Calu3 (cell line): ENCODE measurements at regions not wholly inside any gene's neighbourhood (a gene's known extent, or its start where the extent isn't known, plus 50 kb on each side); places are given as distances from the start of the nearest gene placed in this dataset.

ENCODE experiments used
- BruUV-seq: library from RNA; stranded (reverse); fragments of 400-500 nt; replicated peaks from 2 replicates; lab custom pipeline; 2021; lab: Mats Ljungman, UMichigan
- CTCF ChIA-PET: fragments of 300-600 bp; sonication (Branson Sonifier 250); formaldehyde crosslinking; loops from one replicate; lab custom pipeline; 2022; ENCODE audit warnings: antibody characterized with exemption; lab: Charles Lee
- DNase-seq: peaks from one replicate; pipeline ENCODE4 v3.0.0; 2022
- H3K27ac Mint-ChIP-seq: one replicate; pipeline ENCODE4 v1.8.0; 2022; ENCODE audit warnings: mixed read lengths; ENCODE audit not compliant: unreplicated experiment
- H3K27me3 Mint-ChIP-seq: one replicate; pipeline ENCODE4 v1.8.0; 2022; ENCODE audit warnings: mixed read lengths; ENCODE audit not compliant: unreplicated experiment
- H3K36me3 Mint-ChIP-seq: one replicate; pipeline ENCODE4 v1.8.0; 2022; ENCODE audit warnings: mild to moderate bottlenecking, moderate library complexity, mixed read lengths; ENCODE audit not compliant: insufficient read depth, unreplicated experiment
- H3K4me1 Mint-ChIP-seq: one replicate; pipeline ENCODE4 v1.8.0; 2022; ENCODE audit warnings: mild to moderate bottlenecking, low read depth, mixed read lengths; ENCODE audit not compliant: unreplicated experiment
- H3K4me3 Mint-ChIP-seq: one replicate; pipeline ENCODE4 v1.8.0; 2022; ENCODE audit warnings: mild to moderate bottlenecking, low read depth, moderate library complexity, mixed read lengths; ENCODE audit not compliant: unreplicated experiment
- H3K9me3 Mint-ChIP-seq: one replicate; pipeline ENCODE4 v1.8.0; 2022; ENCODE audit warnings: low read depth, mixed read lengths; ENCODE audit not compliant: unreplicated experiment
- CTCF ChIP-seq: fragments of 200-600 bp; IDR thresholded peaks from one replicate; pipeline ENCODE4 v1.8.0; 2022; ENCODE audit warnings: antibody characterized with exemption; ENCODE audit not compliant: unreplicated experiment
- intact Hi-C: fragments of 100-400 bp; cut with micrococcal nuclease; formaldehyde crosslinking; loops from one replicate; pipeline ENCODE4 v1.10.0; 2022; ENCODE audit not compliant: unreplicated experiment

DNA sequence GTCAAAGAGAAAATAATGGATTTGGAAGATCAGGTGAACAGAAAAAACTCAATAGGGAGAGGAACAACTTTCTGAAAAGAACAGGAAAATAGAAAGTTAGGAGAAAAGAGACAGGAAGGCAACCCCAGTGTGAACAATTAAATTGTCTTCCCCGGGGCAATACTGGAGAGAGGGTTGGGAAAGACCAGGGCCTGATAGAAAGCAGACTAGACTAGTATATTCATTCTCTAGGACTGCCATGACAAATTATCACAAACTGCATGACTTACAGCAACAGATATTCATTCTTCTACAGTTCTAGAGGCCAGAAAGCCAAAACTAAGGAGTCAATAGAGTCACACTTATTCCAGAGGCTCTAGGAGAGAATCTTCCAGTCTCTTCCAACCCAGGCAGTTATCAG, 482.8 kb downstream of the SOX6 start:
- no peaks in the 10 kb centered on the region for H3K36me3 Mint-ChIP-seq
- peaks cover 2% of the 10 kb centered on the region for H3K9me3 Mint-ChIP-seq
- TF ChIP-seq CTCF, result no peak
- H3K27me3 Mint-ChIP-seq, result no peaks in the 10 kb centered on the region
- H3K27ac Mint-ChIP-seq, result no peak overlapping the region
- no TSS peak for BruUV-seq
- no peak for DNase-seq
- intact Hi-C loops, result no loop called here
- CTCF ChIA-PET, result no interaction called here
- no peak overlapping the region for H3K4me3 Mint-ChIP-seq
- peaks cover 3% of the 10 kb centered on the region for H3K4me1 Mint-ChIP-seq

DNA sequence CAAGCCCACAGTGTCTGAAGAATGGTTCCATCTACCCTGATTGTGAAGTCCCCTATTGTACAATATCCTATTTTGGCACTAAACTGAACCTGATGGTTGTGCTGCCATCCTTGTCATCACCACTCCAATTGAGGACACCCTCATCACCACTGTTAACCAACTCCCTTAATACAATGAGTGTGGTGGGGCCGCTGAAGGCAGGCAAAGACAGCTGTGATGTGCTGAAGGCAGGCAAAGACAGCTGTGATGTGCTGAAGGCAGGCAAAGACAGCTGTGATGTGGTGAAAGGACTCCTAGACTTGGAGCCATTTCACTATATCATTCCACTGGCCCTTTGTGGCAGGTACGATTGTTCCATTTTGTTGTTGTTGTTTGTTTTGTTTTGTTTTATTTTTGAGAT, 481.6 kb downstream of the SOX6 start:
- DNase-seq, result no peak
- H3K9me3 Mint-ChIP-seq, result peaks cover 4% of the 10 kb centered on the region
- CTCF ChIA-PET, result no interaction called here
- intact Hi-C loops, result no loop called here
- peaks cover 13% of the 10 kb centered on the region for H3K4me1 Mint-ChIP-seq
- no peak overlapping the region for H3K27ac Mint-ChIP-seq
- no peak for TF ChIP-seq CTCF
- no peaks in the 10 kb centered on the region for H3K36me3 Mint-ChIP-seq
- no TSS peak for BruUV-seq
- no peaks in the 10 kb centered on the region for H3K27me3 Mint-ChIP-seq
- no peak overlapping the region for H3K4me3 Mint-ChIP-seq

- CTCF ChIA-PET, result interaction anchor here (0.6 kb wide), 1 partner anchor 17 kb away, joined by 3 read pairs; no protein-coding TSS in a partner anchor
Measured at GRCh38 chr11:15875393-15875792, 481.0 kb downstream of the SOX6 start.

DNA sequence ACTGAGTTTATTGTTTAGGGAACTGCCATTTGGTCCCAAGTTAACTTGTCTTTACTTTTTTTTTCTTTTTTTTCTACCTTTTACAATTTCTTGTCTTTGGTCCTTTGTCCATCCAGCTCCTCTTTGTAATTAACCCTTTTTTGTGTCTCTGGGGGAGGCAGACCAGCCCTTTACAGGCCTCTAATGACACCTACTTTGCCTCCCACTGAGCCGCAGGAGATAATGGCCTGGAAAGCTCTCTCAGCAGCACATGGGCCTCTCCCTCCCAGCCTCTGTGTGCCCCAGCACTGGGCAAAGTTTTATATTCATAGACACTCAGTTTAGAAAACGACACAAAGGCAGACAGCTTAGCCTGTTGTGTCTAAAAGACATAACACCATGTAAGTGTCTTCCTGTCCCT, 480.4 kb downstream of the SOX6 start:
- H3K4me3 Mint-ChIP-seq, result no peak overlapping the region

More at GRCh38 chr11:15875393-15875792, 481.0 kb downstream of the SOX6 start:
- no peak for DNase-seq
- Mint-ChIP-seq H3K27me3 (no peaks in the 10 kb centered on the region), H3K4me3 (no peak overlapping the region), H3K27ac (no peak overlapping the region), H3K4me1 (peaks cover 13% of the 10 kb centered on the region), H3K36me3 (no peaks in the 10 kb centered on the region), H3K9me3 (peaks cover 4% of the 10 kb centered on the region)
- TF ChIP-seq CTCF, result no peak
- intact Hi-C loops, result no loop called here
- BruUV-seq, result no TSS peak

More for the DNA sequence above, 480.4 kb downstream of the SOX6 start:
- no peak overlapping the region for H3K27ac Mint-ChIP-seq
- DNase-seq, result no peak
- H3K9me3 Mint-ChIP-seq, result peaks cover 4% of the 10 kb centered on the region
- no peaks in the 10 kb centered on the region for H3K36me3 Mint-ChIP-seq
- intact Hi-C loops, result no loop called here
- BruUV-seq, result no TSS peak
- peaks cover 13% of the 10 kb centered on the region for H3K4me1 Mint-ChIP-seq
- CTCF ChIA-PET, result interaction anchor here (0.6 kb wide), 1 partner anchor 17 kb away, joined by 3 read pairs; no protein-coding TSS in a partner anchor
- TF ChIP-seq CTCF, result no peak
- H3K27me3 Mint-ChIP-seq, result no peaks in the 10 kb centered on the region
